Vagina (tissue), 2 donors: ENCODE measurements at regions not wholly inside any gene's neighbourhood (a gene's known extent, or its start where the extent isn't known, plus 50 kb on each side); places are given as distances from the start of the nearest gene placed in this dataset.

Source experiments
- CTCF ChIP-seq, 3 experiments: fragments of 450-650 bp in 2 of 3; fragments of 200-600 bp in 1 of 3; sonication (generic) in 1 of 3; IDR thresholded peaks; one replicate each; pipeline ENCODE4 v1.5.1; 2017 to 2019; ENCODE audit warnings: antibody characterized with exemption in 3 of 3, mild to moderate bottlenecking in 2 of 3, moderate library complexity in 2 of 3
- POLR2AphosphoS5 ChIP-seq, 2 donors: sonication (generic); formaldehyde crosslinking; IDR thresholded peaks; one replicate each; pipeline ENCODE4 v1.9.0; 2017; ENCODE audit warnings: antibody characterized with exemption in 2 of 2, mild to moderate bottlenecking in 2 of 2, low read depth in 1 of 2; ENCODE audit not compliant: insufficient read depth in 1 of 2

GRCh38 chr5:87002485-87002884, 265.2 kb upstream of the RASA1 start:
- TF ChIP-seq CTCF (IDR thresholded peaks at IDR 0.05), result no peak
- no peak for TF ChIP-seq POLR2AphosphoS5 (IDR thresholded peaks at IDR 0.05; ENCODE audit: insufficient read depth in 1 of 2, low read depth in 1 of 2)
